ENCODE measurements at regions not wholly inside any gene's neighbourhood (a gene's known extent, or its start where the extent isn't known, plus 50 kb on each side); places are given as distances from the start of the nearest gene placed in this dataset.

DNA sequence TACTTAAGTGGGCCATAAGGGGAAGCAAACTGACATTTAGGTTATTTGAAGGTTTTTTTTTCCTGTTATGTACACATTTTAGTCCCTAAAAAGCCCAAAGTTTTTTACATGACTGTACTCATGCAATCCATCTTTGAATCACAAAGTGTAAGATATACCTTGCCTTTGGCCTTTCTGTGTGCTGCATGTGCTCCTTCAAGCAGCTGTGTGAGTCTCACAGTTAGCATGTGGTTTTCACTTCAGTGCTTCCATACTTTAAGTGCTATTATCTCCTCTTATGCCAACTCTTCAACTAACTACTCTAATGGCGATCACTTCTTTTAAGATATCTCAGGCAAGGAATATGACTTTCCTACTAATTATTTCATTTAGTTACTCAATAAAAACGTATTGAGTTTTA is 597.1 kb upstream of the ACVR2A start:
- no peak overlapping the region for H3K4me3 ChIP-seq (ENCODE audit: low read length)
- H3K9ac ChIP-seq (ENCODE audit: low read depth, low read length): no peak overlapping the region
- H3K9me3 ChIP-seq (replicated peaks; ENCODE audit: low read length): no peaks in the 10 kb centered on the region
- H3K4me1 ChIP-seq (ENCODE audit: control insufficient read depth, insufficient read depth, low read length): no peaks in the 10 kb centered on the region
- no peaks in the 10 kb centered on the region for H3K27me3 ChIP-seq (ENCODE audit: control insufficient read depth, insufficient read depth, low read length)
- no peaks in the 10 kb centered on the region for H3K36me3 ChIP-seq (ENCODE audit: insufficient read depth, low read length)
- no peak overlapping the region for H3K4me2 ChIP-seq (ENCODE audit: low read length)

DNA sequence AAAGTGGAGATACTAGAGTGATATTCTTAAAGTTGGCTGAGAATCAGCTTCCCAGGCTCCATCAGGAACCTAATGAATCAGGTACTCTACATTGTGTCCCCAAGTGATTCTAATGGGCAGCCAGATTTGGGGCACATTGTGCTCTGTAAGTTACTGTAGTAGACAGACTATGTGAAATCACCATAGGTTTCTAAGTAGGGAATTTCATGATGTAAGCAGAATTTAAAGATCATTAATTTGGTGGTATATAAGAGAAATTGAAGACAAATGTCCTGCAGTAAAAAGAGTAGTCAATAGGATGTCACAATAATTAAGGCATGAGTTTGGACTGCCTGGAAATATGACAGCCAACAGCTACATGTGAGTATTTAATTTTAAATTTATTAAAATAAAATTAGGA is 602.4 kb upstream of the ACVR2A start:
- Histone ChIP-seq H3K9me3 (replicated peaks; ENCODE audit: low read length) (no peaks in the 10 kb centered on the region), H3K9ac (ENCODE audit: low read depth, low read length) (no peak overlapping the region), H3K4me1 (ENCODE audit: control insufficient read depth, insufficient read depth, low read length) (no peaks in the 10 kb centered on the region), H3K27me3 (ENCODE audit: control insufficient read depth, insufficient read depth, low read length) (no peaks in the 10 kb centered on the region), H3K4me2 (ENCODE audit: low read length) (no peak overlapping the region), H3K36me3 (ENCODE audit: insufficient read depth, low read length) (no peaks in the 10 kb centered on the region), H3K4me3 (ENCODE audit: low read length) (no peak overlapping the region)

DNA sequence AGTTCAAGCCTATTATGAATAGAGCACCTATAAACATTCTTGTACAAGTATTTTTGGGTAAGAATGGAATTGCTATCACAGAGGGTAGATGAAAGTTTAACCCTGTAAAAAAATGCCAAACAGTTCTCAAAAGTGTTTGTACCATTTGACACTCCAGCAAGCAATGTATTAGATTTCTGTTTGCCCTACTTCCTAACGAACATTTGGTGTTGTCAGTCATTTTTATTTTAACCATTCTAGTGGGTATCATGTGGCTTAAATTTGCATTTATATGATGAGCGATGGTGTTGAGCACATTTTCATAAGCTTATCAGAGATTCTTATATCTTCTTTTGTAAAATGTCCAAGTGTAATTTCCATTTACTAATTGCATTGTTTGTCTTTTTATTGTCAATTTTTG is 608.2 kb upstream of the ACVR2A start:
- Histone ChIP-seq H3K9me3 (replicated peaks; ENCODE audit: low read length) (no peaks in the 10 kb centered on the region), H3K4me1 (ENCODE audit: control insufficient read depth, insufficient read depth, low read length) (no peaks in the 10 kb centered on the region), H3K4me2 (ENCODE audit: low read length) (no peak overlapping the region), H3K4me3 (ENCODE audit: low read length) (no peak overlapping the region), H3K36me3 (ENCODE audit: insufficient read depth, low read length) (no peaks in the 10 kb centered on the region), H3K9ac (ENCODE audit: low read depth, low read length) (no peak overlapping the region), H3K27me3 (ENCODE audit: control insufficient read depth, insufficient read depth, low read length) (no peaks in the 10 kb centered on the region)

DNA sequence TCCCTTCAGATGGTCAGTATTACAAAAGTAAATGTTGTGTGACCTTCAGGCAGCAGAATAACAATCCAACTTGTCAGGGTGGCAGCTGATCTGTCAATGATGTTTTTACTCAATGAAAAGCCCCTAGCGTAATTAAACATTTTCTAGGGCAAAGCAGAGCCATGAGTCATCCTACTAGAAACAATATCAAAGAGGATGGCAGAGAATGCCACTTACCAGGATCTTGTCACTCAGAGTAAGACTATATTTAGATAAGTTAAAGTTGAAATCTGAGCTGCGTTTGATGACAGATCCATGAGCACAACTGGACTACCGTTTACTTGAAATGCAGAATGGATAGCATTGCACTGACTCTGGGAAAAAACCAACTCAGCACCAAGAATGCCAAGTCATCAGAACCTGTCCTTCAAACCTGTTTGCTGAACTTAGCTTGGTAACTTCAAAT is 612.6 kb upstream of the ACVR2A start:
- H3K4me3 ChIP-seq (ENCODE audit: low read length): no peak overlapping the region
- no peak overlapping the region for H3K9ac ChIP-seq (ENCODE audit: low read depth, low read length)
- H3K4me2 ChIP-seq (ENCODE audit: low read length): no peak overlapping the region
- no peaks in the 10 kb centered on the region for H3K36me3 ChIP-seq (ENCODE audit: insufficient read depth, low read length)
- H3K4me1 ChIP-seq (ENCODE audit: control insufficient read depth, insufficient read depth, low read length): no peaks in the 10 kb centered on the region
- no peaks in the 10 kb centered on the region for H3K27me3 ChIP-seq (ENCODE audit: control insufficient read depth, insufficient read depth, low read length)
- no peaks in the 10 kb centered on the region for H3K9me3 ChIP-seq (replicated peaks; ENCODE audit: low read length)

DNA sequence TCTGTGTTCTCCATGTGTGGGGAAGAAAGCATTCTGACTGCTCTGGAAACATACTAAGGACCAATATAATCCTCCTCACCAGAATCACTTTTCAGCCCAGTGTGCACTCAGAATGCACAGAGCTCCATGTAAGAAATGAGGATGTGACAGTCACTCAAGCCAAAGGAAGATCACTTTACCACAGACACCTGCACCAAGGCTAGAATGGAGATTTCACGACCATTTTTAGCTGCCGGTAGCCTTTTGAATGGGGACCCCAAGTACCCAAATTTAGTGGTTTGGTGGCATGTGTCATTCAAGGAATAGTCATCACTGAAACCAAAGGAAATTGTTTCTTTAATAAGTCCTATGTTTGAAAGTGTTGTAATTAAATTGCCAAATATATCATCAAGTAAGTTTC is 613.2 kb upstream of the ACVR2A start:
- H3K9ac ChIP-seq (ENCODE audit: low read depth, low read length): no peak overlapping the region

DNA sequence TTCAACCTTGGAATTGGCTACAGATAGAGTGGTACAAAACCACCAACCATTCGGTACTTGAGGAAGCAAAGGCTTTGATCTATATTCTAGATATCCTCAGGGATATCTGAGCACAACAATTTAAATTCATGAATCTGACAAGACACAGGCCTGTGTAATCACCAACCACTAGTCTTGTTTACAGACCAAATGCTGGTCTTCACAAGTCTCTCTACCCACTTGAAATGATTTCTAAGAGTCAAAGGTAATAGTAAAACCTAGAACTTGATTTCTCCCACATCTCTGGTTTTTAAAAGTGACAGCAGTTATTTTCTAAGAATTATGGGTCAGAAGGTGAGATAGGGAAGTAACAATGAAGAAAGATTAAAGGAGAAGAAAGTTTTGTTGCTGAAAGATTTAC is 613.7 kb upstream of the ACVR2A start:
- no peak overlapping the region for H3K9ac ChIP-seq (ENCODE audit: low read depth, low read length)
- no peaks in the 10 kb centered on the region for H3K4me1 ChIP-seq (ENCODE audit: control insufficient read depth, insufficient read depth, low read length)
- H3K4me3 ChIP-seq (ENCODE audit: low read length): no peak overlapping the region
- no peak overlapping the region for H3K4me2 ChIP-seq (ENCODE audit: low read length)
- H3K36me3 ChIP-seq (ENCODE audit: insufficient read depth, low read length): no peaks in the 10 kb centered on the region
- no peaks in the 10 kb centered on the region for H3K27me3 ChIP-seq (ENCODE audit: control insufficient read depth, insufficient read depth, low read length)
- H3K9me3 ChIP-seq (replicated peaks; ENCODE audit: low read length): no peaks in the 10 kb centered on the region

More for the DNA sequence above, 613.2 kb upstream of the ACVR2A start:
- Histone ChIP-seq H3K9me3 (replicated peaks; ENCODE audit: low read length) (no peaks in the 10 kb centered on the region), H3K4me2 (ENCODE audit: low read length) (no peak overlapping the region), H3K4me1 (ENCODE audit: control insufficient read depth, insufficient read depth, low read length) (no peaks in the 10 kb centered on the region), H3K4me3 (ENCODE audit: low read length) (no peak overlapping the region), H3K36me3 (ENCODE audit: insufficient read depth, low read length) (no peaks in the 10 kb centered on the region), H3K27me3 (ENCODE audit: control insufficient read depth, insufficient read depth, low read length) (no peaks in the 10 kb centered on the region)

DNA sequence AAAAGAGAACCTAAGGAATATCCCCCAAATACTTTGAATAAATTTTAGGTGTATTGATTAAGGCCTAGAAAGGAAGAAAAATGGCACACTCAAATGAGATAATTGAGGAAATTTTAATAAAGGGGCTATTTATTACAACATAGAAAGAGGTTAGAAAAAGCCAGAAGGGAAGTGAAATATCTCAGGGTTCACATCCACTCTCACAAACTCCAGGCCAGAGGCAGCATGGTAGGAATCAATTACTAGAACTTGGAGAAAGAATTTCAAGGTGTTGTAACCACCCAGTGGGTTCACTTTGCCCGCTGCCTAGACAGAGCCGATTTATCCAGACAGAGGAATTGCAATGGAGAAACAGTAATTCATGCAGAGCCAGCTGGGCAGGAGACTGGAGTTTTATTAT is 617.5 kb upstream of the ACVR2A start:
- Histone ChIP-seq H3K4me3 (ENCODE audit: low read length) (no peak overlapping the region), H3K36me3 (ENCODE audit: insufficient read depth, low read length) (no peaks in the 10 kb centered on the region), H3K4me1 (ENCODE audit: control insufficient read depth, insufficient read depth, low read length) (no peaks in the 10 kb centered on the region), H3K27me3 (ENCODE audit: control insufficient read depth, insufficient read depth, low read length) (no peaks in the 10 kb centered on the region), H3K9me3 (replicated peaks; ENCODE audit: low read length) (no peaks in the 10 kb centered on the region), H3K9ac (ENCODE audit: low read depth, low read length) (no peak overlapping the region), H3K4me2 (ENCODE audit: low read length) (no peak overlapping the region)

DNA sequence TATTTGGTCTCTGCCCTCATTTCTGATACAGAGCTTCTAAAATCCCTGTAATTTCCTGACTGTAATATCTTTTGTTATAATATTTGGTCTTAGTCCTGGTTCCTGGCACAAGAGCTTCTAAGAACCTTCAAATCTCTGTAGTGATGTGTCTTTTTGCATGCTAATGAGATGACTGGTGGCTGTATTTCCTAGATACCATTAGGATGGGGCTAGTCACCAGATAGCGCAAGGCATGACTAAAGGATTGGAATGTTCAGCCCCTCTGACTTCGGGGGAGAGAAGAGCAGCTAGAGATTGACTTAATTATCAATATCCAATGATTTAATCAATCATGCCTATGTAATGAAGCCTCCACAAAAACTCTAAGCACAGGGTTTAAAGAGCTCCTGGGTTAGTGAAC is 620.8 kb upstream of the ACVR2A start:
- Histone ChIP-seq H3K4me2 (ENCODE audit: low read length) (no peak overlapping the region), H3K4me1 (ENCODE audit: control insufficient read depth, insufficient read depth, low read length) (no peaks in the 10 kb centered on the region), H3K9ac (ENCODE audit: low read depth, low read length) (no peak overlapping the region), H3K36me3 (ENCODE audit: insufficient read depth, low read length) (no peaks in the 10 kb centered on the region), H3K9me3 (replicated peaks; ENCODE audit: low read length) (no peaks in the 10 kb centered on the region), H3K4me3 (ENCODE audit: low read length) (no peak overlapping the region), H3K27me3 (ENCODE audit: control insufficient read depth, insufficient read depth, low read length) (no peaks in the 10 kb centered on the region)

DNA sequence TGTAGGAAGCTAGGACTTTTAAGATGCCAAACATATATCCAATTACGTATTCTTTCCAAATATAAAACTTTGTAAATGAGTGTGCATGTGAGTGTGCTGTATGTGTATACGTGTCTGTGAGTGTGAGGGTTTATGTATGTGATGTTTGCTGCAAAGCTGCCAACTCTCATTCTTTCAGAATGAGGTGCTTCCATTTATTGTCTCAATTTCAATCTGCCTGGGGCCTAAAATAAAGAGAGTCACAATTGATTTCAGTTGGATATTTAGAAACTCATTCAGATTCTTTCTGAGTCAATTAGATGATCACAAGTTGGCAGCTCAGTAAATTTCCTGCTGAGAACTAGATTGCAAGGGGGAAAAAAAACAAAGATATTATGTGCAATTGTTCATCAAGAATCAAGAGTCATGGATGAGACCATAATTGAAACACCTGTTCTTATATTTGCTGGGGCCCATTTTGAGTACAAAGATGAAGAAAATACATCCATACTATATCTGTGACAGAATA is 621.2 kb upstream of the ACVR2A start:
- H3K36me3 ChIP-seq (ENCODE audit: insufficient read depth, low read length): no peaks in the 10 kb centered on the region
- H3K4me3 ChIP-seq (ENCODE audit: low read length): no peak overlapping the region
- no peaks in the 10 kb centered on the region for H3K9me3 ChIP-seq (replicated peaks; ENCODE audit: low read length)
- no peaks in the 10 kb centered on the region for H3K27me3 ChIP-seq (ENCODE audit: control insufficient read depth, insufficient read depth, low read length)
- no peak overlapping the region for H3K4me2 ChIP-seq (ENCODE audit: low read length)
- H3K4me1 ChIP-seq (ENCODE audit: control insufficient read depth, insufficient read depth, low read length): no peaks in the 10 kb centered on the region
- H3K9ac ChIP-seq (ENCODE audit: low read depth, low read length): no peak overlapping the region

DNA sequence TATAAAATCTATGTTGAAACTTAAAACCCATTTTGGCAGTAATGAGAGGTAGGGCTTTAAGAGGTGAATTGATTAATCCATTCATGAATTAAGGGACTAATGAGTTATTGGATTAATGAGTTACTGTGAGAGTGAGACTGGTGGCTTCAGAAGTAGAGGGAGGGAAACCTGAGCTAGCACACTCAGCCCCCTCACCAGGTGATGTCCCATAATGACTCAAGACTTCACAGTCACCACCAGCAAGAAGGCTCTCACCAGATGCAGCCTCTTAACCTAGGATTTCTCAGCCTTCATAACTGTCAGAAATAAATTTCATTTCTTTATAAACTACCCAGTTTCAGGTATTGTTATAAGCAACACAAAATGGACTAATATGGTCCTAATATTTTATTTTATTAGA is 621.7 kb upstream of the ACVR2A start:
- Histone ChIP-seq H3K4me3 (ENCODE audit: low read length) (no peak overlapping the region), H3K9me3 (replicated peaks; ENCODE audit: low read length) (no peaks in the 10 kb centered on the region), H3K4me2 (ENCODE audit: low read length) (no peak overlapping the region), H3K27me3 (ENCODE audit: control insufficient read depth, insufficient read depth, low read length) (no peaks in the 10 kb centered on the region), H3K4me1 (ENCODE audit: control insufficient read depth, insufficient read depth, low read length) (no peaks in the 10 kb centered on the region), H3K36me3 (ENCODE audit: insufficient read depth, low read length) (no peaks in the 10 kb centered on the region), H3K9ac (ENCODE audit: low read depth, low read length) (no peak overlapping the region)

DNA sequence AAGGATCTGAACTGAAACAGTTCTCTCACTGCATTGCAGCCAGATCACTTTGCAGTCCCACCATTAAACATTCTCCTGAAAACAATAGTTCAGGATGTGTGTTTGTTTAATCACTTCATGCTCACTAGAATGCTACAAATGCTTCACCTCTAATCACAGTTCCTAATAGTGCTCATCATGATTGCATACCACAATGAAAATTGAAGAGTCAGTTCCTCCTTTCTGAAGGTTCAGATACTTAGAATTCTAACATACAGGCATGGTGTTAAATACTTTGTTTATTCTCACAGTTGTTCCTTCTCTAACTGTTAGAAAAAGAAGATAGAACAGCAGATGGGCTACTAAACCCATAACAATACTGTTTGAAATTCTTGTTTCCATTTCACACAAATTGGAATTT is 622.3 kb upstream of the ACVR2A start:
- Histone ChIP-seq H3K36me3 (ENCODE audit: insufficient read depth, low read length) (no peaks in the 10 kb centered on the region), H3K4me2 (ENCODE audit: low read length) (no peak overlapping the region), H3K27me3 (ENCODE audit: control insufficient read depth, insufficient read depth, low read length) (no peaks in the 10 kb centered on the region), H3K4me3 (ENCODE audit: low read length) (no peak overlapping the region), H3K4me1 (ENCODE audit: control insufficient read depth, insufficient read depth, low read length) (no peaks in the 10 kb centered on the region), H3K9ac (ENCODE audit: low read depth, low read length) (no peak overlapping the region), H3K9me3 (replicated peaks; ENCODE audit: low read length) (no peaks in the 10 kb centered on the region)

DNA sequence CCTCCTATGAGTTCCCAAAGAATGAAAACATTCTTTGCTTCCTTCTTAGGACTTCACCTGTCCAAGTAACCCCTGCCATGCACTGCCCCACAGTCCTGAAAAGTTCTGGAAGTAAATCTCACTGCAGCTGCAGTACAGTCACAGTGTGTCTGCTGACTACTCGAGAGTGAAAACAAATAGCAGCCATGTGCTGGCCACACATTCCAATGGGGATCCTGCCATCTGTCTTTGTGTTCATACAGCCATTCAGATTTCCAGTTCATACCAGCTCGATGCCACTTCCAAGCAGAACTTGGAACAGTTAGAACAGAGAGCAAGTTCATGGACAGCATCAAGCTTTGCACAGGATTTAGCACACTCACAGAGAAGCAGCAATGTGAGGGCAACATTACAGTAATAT is 629.9 kb upstream of the ACVR2A start:
- no peaks in the 10 kb centered on the region for H3K27me3 ChIP-seq (ENCODE audit: control insufficient read depth, insufficient read depth, low read length)
- H3K36me3 ChIP-seq (ENCODE audit: insufficient read depth, low read length): no peaks in the 10 kb centered on the region
- H3K9ac ChIP-seq (ENCODE audit: low read depth, low read length): no peak overlapping the region
- no peaks in the 10 kb centered on the region for H3K9me3 ChIP-seq (replicated peaks; ENCODE audit: low read length)
- H3K4me3 ChIP-seq (ENCODE audit: low read length): no peak overlapping the region
- no peaks in the 10 kb centered on the region for H3K4me1 ChIP-seq (ENCODE audit: control insufficient read depth, insufficient read depth, low read length)
- H3K4me2 ChIP-seq (ENCODE audit: low read length): no peak overlapping the region

All from skeletal muscle satellite cell (primary cell).